ENCODE measurements at regions not wholly inside any gene's neighbourhood (a gene's known extent, or its start where the extent isn't known, plus 50 kb on each side); places are given as distances from the start of the nearest gene placed in this dataset.
A peak's percentile ranks its signal among the peaks of the same experiment; 100 is the strongest.
"Not testable (repeated sequence)": the region's sequence is repeated elsewhere in the genome, so short reads cannot be mapped to it uniquely, and the experiment has no call there.

GRCh38 chr4:44988011-44988410 lies 261.7 kb upstream of the GNPDA2 start:
- DNase-seq (ENCODE audit: low read depth in 4 of 4, low spot score in 3 of 4), result no peak

DNA sequence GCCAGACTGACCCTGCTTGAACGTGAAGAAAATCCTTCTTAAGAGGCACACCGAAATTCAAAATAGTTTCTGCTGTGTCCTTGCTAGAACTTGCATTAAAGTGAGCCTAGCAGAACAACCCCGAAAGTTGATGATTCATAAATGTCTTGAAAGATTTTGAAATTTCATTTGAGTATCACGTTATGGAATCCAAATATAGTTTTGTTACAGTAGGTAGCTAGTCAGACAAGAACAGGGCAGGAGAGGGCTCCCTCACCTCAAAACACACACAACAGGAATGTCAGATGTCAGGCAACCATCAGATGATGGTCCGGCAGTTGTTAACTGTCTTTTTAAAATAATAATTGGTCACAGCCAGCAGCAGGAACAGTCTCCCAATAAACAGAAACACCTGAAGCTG lies 259.6 kb upstream of the GNPDA2 start:
- no peak for DNase-seq (ENCODE audit: low read depth in 4 of 4, low spot score in 3 of 4)

- DNase-seq (ENCODE audit: low read depth in 4 of 4, low spot score in 3 of 4), result no peak
These were observed 258.8 kb upstream of the GNPDA2 start for GRCh38 chr4:44985152-44985551.

DNA sequence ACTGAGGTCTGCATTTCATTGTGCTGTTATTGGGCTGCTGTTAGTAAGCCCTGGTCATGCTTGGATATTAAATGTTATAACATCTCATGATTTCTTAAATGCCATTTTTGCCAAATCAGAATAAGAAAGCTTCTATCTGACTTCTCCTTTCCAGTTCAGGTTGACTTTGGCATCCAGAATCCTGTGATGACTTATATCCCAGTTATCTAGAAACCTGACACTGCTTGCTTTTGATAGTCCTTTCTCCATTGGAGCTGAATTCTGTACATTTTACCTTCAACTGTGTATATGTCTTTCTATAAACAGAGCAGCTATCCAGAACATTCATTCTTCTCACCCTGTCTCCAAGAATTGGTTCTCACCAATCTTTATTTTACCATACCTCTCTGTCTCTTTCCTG lies 257.7 kb upstream of the GNPDA2 start:
- DNase-seq (ENCODE audit: low read depth in 4 of 4, low spot score in 3 of 4), result no peak

DNA sequence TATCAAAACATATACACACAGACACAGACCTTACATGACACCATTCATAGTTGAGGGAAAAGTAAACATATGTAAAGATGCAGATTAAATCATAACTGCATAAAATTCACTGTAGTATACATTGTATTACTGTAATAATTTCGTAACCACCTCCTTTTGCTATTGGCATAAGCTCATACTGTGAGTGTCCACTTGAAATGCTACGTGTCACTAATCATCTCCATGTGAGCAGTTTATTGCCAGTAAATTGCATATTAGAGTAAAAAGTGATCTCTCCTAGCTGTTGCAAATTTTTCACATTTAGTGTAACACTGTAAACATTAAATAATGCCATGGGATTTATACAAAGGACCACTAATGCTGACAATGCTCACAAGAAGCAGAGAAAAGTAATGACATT lies 256.7 kb upstream of the GNPDA2 start:
- no peak for DNase-seq (ENCODE audit: low read depth in 4 of 4, low spot score in 3 of 4)

- no peak for DNase-seq (ENCODE audit: low read depth in 4 of 4, low spot score in 3 of 4)
These were observed 251.7 kb upstream of the GNPDA2 start for GRCh38 chr4:44978020-44978419.

DNA sequence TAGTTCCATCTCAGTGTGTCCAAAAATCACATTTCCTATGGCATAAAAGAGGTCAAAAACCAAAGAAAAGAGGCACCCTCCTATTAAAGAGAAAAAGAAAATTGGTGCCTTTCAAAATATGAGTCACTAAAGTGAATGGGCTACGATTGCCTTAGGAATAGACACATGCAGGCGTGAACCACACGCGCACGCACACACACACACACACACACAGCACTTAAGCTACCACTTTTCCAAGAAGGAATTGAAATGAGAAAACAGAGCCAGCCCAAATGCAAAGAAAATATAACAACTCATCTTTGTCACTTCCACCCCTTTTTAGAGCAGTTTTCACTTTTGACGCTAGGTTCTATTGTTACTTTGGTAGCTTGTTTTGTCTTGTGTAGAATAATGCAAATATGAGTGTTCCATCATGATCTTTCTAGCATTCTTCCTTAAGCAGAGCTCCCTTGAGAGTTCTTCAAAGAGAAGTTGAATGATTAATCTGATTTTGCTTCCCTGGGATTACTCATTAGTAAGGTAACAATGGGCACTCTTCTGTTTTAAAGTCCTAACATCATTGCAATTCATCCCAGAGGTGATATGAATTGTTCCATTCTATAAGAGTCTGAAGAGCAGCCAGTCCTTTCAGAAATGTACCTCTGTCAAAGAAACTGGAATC lies 239.2 kb upstream of the GNPDA2 start:
- DNase-seq (ENCODE audit: low read depth in 4 of 4, low spot score in 3 of 4), result no peak

DNA sequence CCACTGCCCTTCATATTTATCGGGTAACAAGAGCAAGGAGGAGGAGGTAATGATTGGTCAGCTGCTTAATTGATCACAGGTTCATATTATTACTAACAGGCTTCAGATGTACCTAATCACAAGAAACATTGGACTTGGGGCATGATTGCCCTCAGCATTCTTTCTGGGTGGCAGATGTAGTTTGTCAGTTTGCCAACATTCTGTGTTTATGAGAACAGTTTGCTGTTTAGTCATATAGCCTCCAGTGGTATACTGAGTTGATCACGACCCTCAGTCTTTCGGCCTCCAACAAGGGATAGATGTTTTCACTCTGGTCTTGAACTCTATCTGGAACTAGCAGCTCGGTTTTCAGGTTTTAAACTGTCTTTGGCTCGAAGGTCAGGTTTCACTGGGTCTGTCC lies 237.7 kb upstream of the GNPDA2 start:
- DNase-seq (ENCODE audit: low read depth in 4 of 4, low spot score in 3 of 4), result not testable (repeated sequence)

GRCh38 chr4:44961001-44961755 lies 234.8 kb upstream of the GNPDA2 start:
- no peak for DNase-seq (ENCODE audit: low read depth in 4 of 4, low spot score in 3 of 4)

DNA sequence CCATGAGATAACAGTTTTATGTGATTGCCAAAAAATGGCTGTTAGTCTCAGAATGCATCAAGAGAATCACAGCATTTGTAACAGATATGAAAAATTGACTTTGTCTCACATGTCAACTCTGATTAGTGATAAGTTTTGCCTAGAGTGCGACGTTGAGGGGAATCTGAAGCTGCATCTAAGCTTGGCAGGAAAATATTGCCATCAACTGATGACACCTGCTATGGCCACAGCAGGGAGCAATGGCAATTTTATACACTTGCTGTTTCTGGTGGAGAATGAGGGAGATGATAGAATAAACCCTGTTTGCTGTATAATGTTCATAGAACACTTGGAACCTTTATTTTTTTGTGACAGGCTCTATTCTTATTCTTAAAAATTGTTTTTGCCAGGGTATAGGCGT lies 205.4 kb upstream of the GNPDA2 start:
- DNase-seq (ENCODE audit: low read depth in 4 of 4, low spot score in 3 of 4), result no peak

GRCh38 chr4:44928785-44929184 lies 202.4 kb upstream of the GNPDA2 start:
- DNase-seq (ENCODE audit: low read depth in 4 of 4, low spot score in 3 of 4), result no peak

DNA sequence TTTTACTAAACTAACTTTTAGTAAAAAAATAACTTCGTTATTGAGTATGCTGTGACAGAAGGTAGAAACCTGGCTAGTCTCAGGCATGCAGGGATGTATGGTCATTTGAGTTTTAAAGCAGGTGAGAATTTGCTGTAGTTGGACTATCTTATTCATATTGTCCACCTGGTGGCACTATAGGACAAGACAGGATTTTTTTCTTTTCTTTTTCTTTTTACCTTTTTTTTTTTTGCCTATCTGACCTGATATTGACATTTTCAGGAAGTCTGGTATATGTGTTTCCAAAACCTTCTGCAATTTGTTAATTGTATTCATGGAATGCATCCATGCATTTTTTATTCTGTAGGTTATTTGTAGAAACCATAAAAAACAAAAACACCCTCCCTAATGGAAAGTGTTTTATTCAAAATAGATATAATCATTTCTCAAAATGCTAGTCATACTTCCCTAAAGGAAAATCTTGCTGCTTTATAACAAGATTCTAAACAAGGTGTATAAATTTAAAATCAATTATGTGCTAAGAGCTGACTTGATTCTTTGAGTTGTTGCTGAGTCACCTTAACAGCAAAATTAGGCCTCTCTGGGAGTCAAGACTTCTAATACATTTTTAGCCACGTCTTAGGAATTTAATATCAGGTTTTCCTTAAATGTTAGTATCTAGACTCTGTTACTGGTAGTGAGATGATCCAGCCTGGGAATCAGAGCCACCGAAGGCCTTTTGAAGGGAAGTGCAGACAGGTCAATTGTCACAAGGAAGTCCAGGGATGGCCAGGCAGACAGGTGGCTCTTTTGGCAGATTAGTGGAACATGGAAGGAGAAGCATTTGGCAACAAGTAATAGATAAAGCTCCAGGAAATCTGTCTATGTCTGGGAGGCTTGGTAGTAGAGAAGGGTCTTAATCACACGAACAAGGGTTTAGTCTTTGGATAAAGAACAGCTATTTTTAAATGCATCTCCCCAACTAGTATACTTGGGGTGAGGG lies 201.3 kb upstream of the GNPDA2 start:
- DNase-seq (ENCODE audit: low read depth in 4 of 4, low spot score in 3 of 4), result peak in 3 of 4 donors; percentile 20 to 24 (median 22)

- no peak for DNase-seq (ENCODE audit: low read depth in 4 of 4, low spot score in 3 of 4)
These were observed 190.1 kb upstream of the GNPDA2 start for GRCh38 chr4:44916411-44916810.

GRCh38 chr4:44914748-44915147 lies 188.4 kb upstream of the GNPDA2 start:
- no peak for DNase-seq (ENCODE audit: low read depth in 4 of 4, low spot score in 3 of 4)

- no peak for DNase-seq (ENCODE audit: low read depth in 4 of 4, low spot score in 3 of 4)
These were observed 187.9 kb upstream of the GNPDA2 start for GRCh38 chr4:44914223-44914622.

DNA sequence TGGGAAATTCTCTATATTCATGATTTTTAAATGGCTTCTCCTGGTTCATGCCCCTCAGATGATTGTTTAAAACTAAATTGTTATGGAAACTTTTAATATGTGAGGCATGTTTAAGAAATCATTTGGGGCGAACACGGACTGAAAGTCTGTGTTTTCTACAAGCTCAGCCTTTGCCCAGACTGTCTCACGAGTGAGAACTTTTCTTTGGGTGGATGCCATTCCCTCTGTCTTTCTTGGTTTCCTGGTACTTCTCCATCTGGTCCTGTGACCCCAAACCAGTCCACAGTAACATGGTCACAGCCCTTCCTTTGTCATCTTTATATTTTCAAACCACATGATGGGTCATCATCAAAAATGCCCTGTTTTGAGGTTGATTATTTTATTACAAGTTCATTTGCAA lies 186.6 kb upstream of the GNPDA2 start:
- DNase-seq (ENCODE audit: low read depth in 4 of 4, low spot score in 3 of 4), result no peak

GRCh38 chr4:44908565-44908964 lies 182.2 kb upstream of the GNPDA2 start:
- no peak for DNase-seq (ENCODE audit: low read depth in 4 of 4, low spot score in 3 of 4)

GRCh38 chr4:44872246-44872645 lies 145.9 kb upstream of the GNPDA2 start:
- DNase-seq (ENCODE audit: low read depth in 4 of 4, low spot score in 3 of 4), result no peak

- no peak for DNase-seq (ENCODE audit: low read depth in 4 of 4, low spot score in 3 of 4)
These were observed 144.8 kb upstream of the GNPDA2 start for GRCh38 chr4:44871133-44871532.

DNA sequence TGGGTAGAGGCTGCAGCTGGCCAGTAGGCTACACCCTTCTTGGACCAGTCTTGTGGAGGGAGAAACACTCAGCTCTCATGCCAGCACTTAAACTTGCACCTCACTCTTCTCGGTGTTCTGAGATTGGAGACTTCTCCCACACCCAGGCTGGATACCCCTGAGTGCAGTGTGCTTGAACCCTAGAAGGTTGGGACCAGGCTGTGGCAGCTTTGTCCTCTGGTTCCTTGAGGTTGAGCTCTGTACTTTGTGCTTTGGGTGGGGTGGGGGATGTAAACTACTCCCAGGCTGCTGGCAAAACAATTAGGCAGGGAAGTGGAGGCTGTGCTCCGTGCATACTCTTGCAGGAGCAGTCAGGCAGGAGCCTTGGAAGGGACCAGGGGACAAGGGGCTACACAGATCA lies 143.6 kb upstream of the GNPDA2 start:
- DNase-seq (ENCODE audit: low read depth in 4 of 4, low spot score in 3 of 4), result no peak

- DNase-seq (ENCODE audit: low read depth in 4 of 4, low spot score in 3 of 4), result no peak
These were observed 143.0 kb upstream of the GNPDA2 start for GRCh38 chr4:44869222-44869882.
